CD4-positive, alpha-beta T cell (primary cell): ENCODE measurements at regions not wholly inside any gene's neighbourhood (a gene's known extent, or its start where the extent isn't known, plus 50 kb on each side); places are given as distances from the start of the nearest gene placed in this dataset.
"Not testable (repeated sequence)": the region's sequence is repeated elsewhere in the genome, so short reads cannot be mapped to it uniquely, and the experiment has no call there.

Source experiments
- ATAC-seq: fragments of 200-7000 bp; cut with Tn5 transposase; one replicate; pipeline ENCODE4 v1.10.0; 2022; ENCODE audit warnings: mild to moderate bottlenecking; ENCODE audit not compliant: poor library complexity
- CTCF ChIA-PET: fragments of 350-600 bp; sonication (Branson Sonifier 250); formaldehyde crosslinking; loops from one replicate; lab custom pipeline; 2021; ENCODE audit warnings: antibody characterized with exemption, inconsistent platforms; lab: Charles Lee
- POLR2A ChIA-PET: fragments of 350-600 bp; sonication (Branson Sonifier 250); formaldehyde crosslinking; loops from one replicate; lab custom pipeline; 2021; ENCODE audit warnings: antibody characterized with exemption, inconsistent platforms; lab: Charles Lee
- DNase-seq, 14 experiments: peaks; one replicate each; pipeline ENCODE4 v3.0.0-alpha.2; 2013 to 2020; ENCODE audit warnings: mixed read lengths in 2 of 14
- H3K27ac ChIP-seq, 2 donors: one replicate each; pipeline versions ENCODE4 v1.5.1 to v1.7.0; 2013; ENCODE audit warnings: low read length in 2 of 2, low read depth in 1 of 2, mild to moderate bottlenecking in 1 of 2
- H3K27me3 ChIP-seq, 2 experiments: 1 replicate in 1 of 2; 2 replicates in 1 of 2; pipeline versions ENCODE4 v1.6.1 to v1.7.0; 2013; ENCODE audit warnings: low read length in 2 of 2, control low read depth in 1 of 2, mild to moderate bottlenecking in 1 of 2, moderate library complexity in 1 of 2; ENCODE audit not compliant: insufficient read depth in 2 of 2, control insufficient read depth in 1 of 2
- H3K36me3 ChIP-seq: one replicate; pipeline ENCODE4 v1.6.1; 2013; ENCODE audit warnings: low read length, control low read depth; ENCODE audit not compliant: insufficient read depth
- H3K4me1 ChIP-seq: one replicate; pipeline ENCODE4 v1.6.1; 2013; ENCODE audit warnings: low read length, control low read depth; ENCODE audit not compliant: insufficient read depth
- H3K4me3 ChIP-seq: one replicate; pipeline ENCODE4 v1.5.1; 2013; ENCODE audit warnings: mild to moderate bottlenecking, low read length, moderate library complexity
- H3K9me3 ChIP-seq, 2 experiments: 1 replicate in 1 of 2; 2 replicates in 1 of 2; pipeline versions ENCODE4 v1.6.1 to v1.7.0; 2013; ENCODE audit warnings: low read length in 2 of 2, mild to moderate bottlenecking in 2 of 2, control low read depth in 1 of 2, moderate library complexity in 1 of 2; ENCODE audit not compliant: control insufficient read depth in 1 of 2, insufficient read depth in 1 of 2
- H3K27ac Mint-ChIP-seq: one replicate; pipeline ENCODE4 v1.8.0; 2020; ENCODE audit warnings: mixed read lengths
- H3K27me3 Mint-ChIP-seq: one replicate; pipeline ENCODE4 v1.8.0; 2021; ENCODE audit warnings: mixed read lengths
- H3K36me3 Mint-ChIP-seq: one replicate; pipeline ENCODE4 v1.8.0; 2021; ENCODE audit warnings: low read depth, mixed read lengths
- H3K4me1 Mint-ChIP-seq: one replicate; pipeline ENCODE4 v1.8.0; 2021; ENCODE audit warnings: low read depth, mixed read lengths
- H3K4me3 Mint-ChIP-seq: one replicate; pipeline ENCODE4 v1.8.0; 2020; ENCODE audit warnings: mild to moderate bottlenecking, mixed read lengths
- H3K9me3 Mint-ChIP-seq: one replicate; pipeline ENCODE4 v1.8.0; 2020; ENCODE audit warnings: mixed read lengths
- CTCF ChIP-seq: fragments of 200-600 bp; IDR thresholded peaks from one replicate; pipeline ENCODE4 v1.8.0; 2022; ENCODE audit warnings: antibody characterized with exemption, mild to moderate bottlenecking
- intact Hi-C, 2 experiments: fragments of 100-400 bp; cut with DNase I in 1 of 2; cut with micrococcal nuclease in 1 of 2; formaldehyde crosslinking; loops; one replicate each; pipeline versions ENCODE4 v1.15.1 to v1.9.0; 2023 to 2025; cut with DNase I, micrococcal nuclease

GRCh38 chr7:69244701-69245100 is 353.6 kb upstream of the AUTS2 start:
- Mint-ChIP-seq H3K4me1 (no peaks in the 10 kb centered on the region), H3K27ac (no peak overlapping the region), H3K9me3 (peaks cover 6% of the 10 kb centered on the region), H3K27me3 (no peaks in the 10 kb centered on the region), H3K4me3 (no peak overlapping the region), H3K36me3 (no peaks in the 10 kb centered on the region)
- no peak for TF ChIP-seq CTCF
- H3K27ac ChIP-seq = no peak overlapping the region
- no peaks in the 10 kb centered on the region for H3K36me3 ChIP-seq
- no peak for DNase-seq
- ATAC-seq = no peak
- ChIA-PET CTCF (no interaction called here), POLR2A (no interaction called here)
- no peaks in the 10 kb centered on the region for H3K4me1 ChIP-seq
- H3K9me3 ChIP-seq = peaks cover 0 to 7% of the 10 kb centered on the region in 2 experiments
- intact Hi-C loops = no loop called here
- no peaks in the 10 kb centered on the region for H3K27me3 ChIP-seq
- no peak overlapping the region for H3K4me3 ChIP-seq

GRCh38 chr7:69245646-69246045 is 352.6 kb upstream of the AUTS2 start:
- intact Hi-C loops = no loop called here
- H3K9me3 Mint-ChIP-seq = peaks cover 6% of the 10 kb centered on the region
- H3K9me3 ChIP-seq = peaks cover 0 to 8% of the 10 kb centered on the region in 2 experiments
- no peaks in the 10 kb centered on the region for H3K4me1 ChIP-seq
- no peaks in the 10 kb centered on the region for H3K36me3 ChIP-seq
- TF ChIP-seq CTCF = no peak
- H3K27ac Mint-ChIP-seq = no peak overlapping the region
- no peaks in the 10 kb centered on the region for H3K27me3 ChIP-seq
- ChIA-PET POLR2A (no interaction called here), CTCF (no interaction called here)
- no peak overlapping the region for H3K4me3 ChIP-seq
- H3K4me1 Mint-ChIP-seq = no peaks in the 10 kb centered on the region
- DNase-seq (no peak), ATAC-seq (no peak)
- no peaks in the 10 kb centered on the region for H3K27me3 Mint-ChIP-seq
- H3K27ac ChIP-seq = no peak overlapping the region
- no peaks in the 10 kb centered on the region for H3K36me3 Mint-ChIP-seq
- no peak overlapping the region for H3K4me3 Mint-ChIP-seq

GRCh38 chr7:69246758-69247157 is 351.5 kb upstream of the AUTS2 start:
- intact Hi-C loops = no loop called here

GRCh38 chr7:69248382-69248828 is 349.9 kb upstream of the AUTS2 start:
- CTCF ChIA-PET, H3K27me3 ChIP-seq, H3K4me1 ChIP-seq, H3K4me1 Mint-ChIP-seq, H3K4me3 Mint-ChIP-seq, H3K4me3 ChIP-seq, H3K27me3 Mint-ChIP-seq, H3K27ac Mint-ChIP-seq, intact Hi-C loops, H3K9me3 Mint-ChIP-seq, H3K36me3 Mint-ChIP-seq, H3K36me3 ChIP-seq, POLR2A ChIA-PET, DNase-seq, ATAC-seq, H3K27ac ChIP-seq: not testable (repeated sequence)
- peaks cover 0 to 11% of the 10 kb centered on the region in 2 experiments for H3K9me3 ChIP-seq

More at GRCh38 chr7:69246758-69247157, 351.5 kb upstream of the AUTS2 start:
- no peak overlapping the region for H3K4me3 ChIP-seq
- ATAC-seq = no peak
- Mint-ChIP-seq H3K9me3 (peaks cover 10% of the 10 kb centered on the region), H3K27me3 (no peaks in the 10 kb centered on the region), H3K27ac (no peak overlapping the region), H3K4me1 (no peaks in the 10 kb centered on the region), H3K4me3 (no peak overlapping the region), H3K36me3 (no peaks in the 10 kb centered on the region)
- ChIA-PET POLR2A (no interaction called here), CTCF (no interaction called here)
- H3K4me1 ChIP-seq = no peaks in the 10 kb centered on the region
- TF ChIP-seq CTCF = no peak
- H3K9me3 ChIP-seq = peaks cover 0 to 8% of the 10 kb centered on the region in 2 experiments
- no peaks in the 10 kb centered on the region for H3K36me3 ChIP-seq
- DNase-seq = peak in 1 of 14 experiments; percentile 20
- H3K27ac ChIP-seq = no peak overlapping the region
- no peaks in the 10 kb centered on the region for H3K27me3 ChIP-seq
